CD4-positive, CD25-positive, alpha-beta regulatory T cell (primary cell): ENCODE measurements at regions not wholly inside any gene's neighbourhood (a gene's known extent, or its start where the extent isn't known, plus 50 kb on each side); places are given as distances from the start of the nearest gene placed in this dataset.

ENCODE experiments used
- ATAC-seq, 2 donors: fragments of 150-1000 bp; cut with Tn5 transposase; one replicate each; pipeline ENCODE4 v1.10.0; 2021; ENCODE audit warnings: low read depth in 2 of 2, moderate number of reproducible peaks in 2 of 2, moderate library complexity in 1 of 2
- DNase-seq, 3 donors: peaks; one replicate each; pipeline versions ENCODE4 v3.0.0 to v3.0.0-alpha.2; 2012 to 2022; ENCODE audit warnings: mixed read lengths in 1 of 3
- H3K27ac ChIP-seq: one replicate; pipeline ENCODE4 v1.7.0; 2013; ENCODE audit warnings: mild to moderate bottlenecking, low read length; ENCODE audit not compliant: insufficient read depth, poor library complexity, severe bottlenecking
- H3K27me3 ChIP-seq: one replicate; pipeline ENCODE4 v1.7.0; 2013; ENCODE audit warnings: low read length; ENCODE audit not compliant: control insufficient read depth, insufficient read depth
- H3K36me3 ChIP-seq: one replicate; pipeline ENCODE4 v1.7.0; 2013; ENCODE audit warnings: mild to moderate bottlenecking, low read length, moderate library complexity; ENCODE audit not compliant: control insufficient read depth, insufficient read depth
- H3K4me1 ChIP-seq: 2 replicates; pipeline ENCODE4 v1.7.0; 2013; ENCODE audit warnings: mild to moderate bottlenecking, low read length; ENCODE audit not compliant: insufficient read depth, control insufficient read depth, poor library complexity, severe bottlenecking
- H3K4me3 ChIP-seq: one replicate; pipeline ENCODE4 v1.7.0; 2013; ENCODE audit warnings: low read depth, mild to moderate bottlenecking, low read length, moderate library complexity
- H3K9me3 ChIP-seq, 2 experiments: 1 replicate in 1 of 2; 2 replicates in 1 of 2; pipeline ENCODE4 v1.7.0; 2013; ENCODE audit warnings: low read length in 2 of 2, mild to moderate bottlenecking in 1 of 2, moderate library complexity in 1 of 2; ENCODE audit not compliant: control insufficient read depth in 2 of 2
- H3K27ac Mint-ChIP-seq, 3 donors: one replicate each; pipeline ENCODE4 v1.8.0; 2020 to 2022; ENCODE audit warnings: mild to moderate bottlenecking in 3 of 3, mixed read lengths in 3 of 3, moderate library complexity in 2 of 3
- H3K27me3 Mint-ChIP-seq: one replicate; pipeline ENCODE4 v1.8.0; 2022; ENCODE audit warnings: mild to moderate bottlenecking, mixed read lengths
- H3K36me3 Mint-ChIP-seq: one replicate; pipeline ENCODE4 v1.8.0; 2020; ENCODE audit warnings: mixed read lengths
- H3K4me1 Mint-ChIP-seq, 4 donors: one replicate each; pipeline ENCODE4 v1.8.0; 2020 to 2022; ENCODE audit warnings: mixed read lengths in 4 of 4, mild to moderate bottlenecking in 1 of 4
- H3K4me3 Mint-ChIP-seq, 4 donors: one replicate each; pipeline ENCODE4 v1.8.0; 2020 to 2022; ENCODE audit warnings: mild to moderate bottlenecking in 4 of 4, mixed read lengths in 4 of 4, moderate library complexity in 3 of 4
- H3K9me3 Mint-ChIP-seq, 7 donors: one replicate each; pipeline ENCODE4 v1.8.0; 2020 to 2022; ENCODE audit warnings: mixed read lengths in 7 of 7, mild to moderate bottlenecking in 3 of 7, moderate library complexity in 2 of 7

DNA sequence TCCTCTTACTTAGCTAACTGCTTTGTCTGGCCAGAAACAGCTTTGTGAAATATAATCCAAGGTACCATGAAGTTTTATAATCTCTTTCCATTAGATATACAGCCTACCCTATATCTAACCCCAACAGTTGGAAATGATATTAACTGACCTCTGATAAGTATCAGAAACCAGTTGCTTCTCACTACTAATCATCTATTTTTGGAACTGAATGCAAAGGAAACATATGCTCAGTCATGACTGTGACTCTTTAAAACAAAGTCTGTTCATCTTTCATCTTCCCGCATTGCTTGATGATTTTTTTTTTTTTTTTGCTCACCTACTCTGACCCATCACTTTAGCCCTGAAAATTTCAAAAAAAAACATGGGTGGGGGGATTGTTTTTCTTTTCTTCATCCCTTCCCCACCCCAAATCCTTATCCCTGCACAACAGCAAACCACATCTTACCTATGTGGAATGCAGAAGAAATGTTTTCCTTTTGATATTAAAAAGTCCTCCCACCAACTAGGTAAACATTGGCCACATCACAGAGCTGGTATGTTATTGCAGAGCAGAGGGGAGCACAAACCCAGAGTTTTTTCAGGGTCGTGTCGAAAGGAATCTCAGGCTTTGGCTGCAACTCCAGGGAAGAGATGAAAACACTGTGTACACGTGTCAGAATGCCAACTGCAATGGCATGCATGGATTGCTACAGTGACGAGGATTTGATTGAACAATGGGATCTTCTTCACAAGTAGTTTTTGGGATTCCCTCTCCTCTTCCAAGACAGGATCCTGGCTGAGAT is 137.3 kb downstream of the SLC30A10 start:
- no peak overlapping the region for H3K4me3 Mint-ChIP-seq
- no peak for DNase-seq
- H3K27me3 Mint-ChIP-seq, result no peaks in the 10 kb centered on the region
- H3K9me3 Mint-ChIP-seq, result peaks cover 0 to 4% (median under 1%) of the 10 kb centered on the region in 7 donors
- H3K27ac Mint-ChIP-seq, result no peak overlapping the region
- Histone ChIP-seq H3K9me3 (no peaks in the 10 kb centered on the region), H3K4me3 (no peak overlapping the region), H3K27ac (no peak overlapping the region), H3K27me3 (no peaks in the 10 kb centered on the region), H3K4me1 (no peaks in the 10 kb centered on the region), H3K36me3 (no peaks in the 10 kb centered on the region)
- no peak for ATAC-seq
- H3K4me1 Mint-ChIP-seq, result no peaks in the 10 kb centered on the region
- H3K36me3 Mint-ChIP-seq, result no peaks in the 10 kb centered on the region

DNA sequence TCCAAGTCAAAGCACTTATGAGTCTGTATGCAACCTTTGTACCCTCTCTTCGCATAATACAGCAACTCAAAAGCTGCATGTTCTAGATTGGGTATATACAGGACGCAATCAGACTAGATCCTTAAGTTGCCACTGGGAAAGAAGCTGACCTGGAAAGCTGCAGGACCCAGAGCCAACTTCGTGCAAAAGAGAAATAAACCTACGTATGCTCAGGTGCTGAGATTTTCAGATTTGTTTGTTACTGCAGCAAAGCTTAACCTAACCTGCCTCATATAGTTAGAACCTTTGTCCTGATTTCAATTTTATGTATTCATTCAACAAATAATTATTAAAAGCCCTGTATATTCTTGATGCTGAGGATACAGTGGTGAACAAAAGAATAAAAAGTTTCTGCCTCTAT is 139.7 kb downstream of the SLC30A10 start:
- Mint-ChIP-seq H3K36me3 (no peaks in the 10 kb centered on the region), H3K4me3 (no peak overlapping the region), H3K9me3 (peaks cover 0 to 6% (median 2%) of the 10 kb centered on the region in 7 donors), H3K27ac (no peak overlapping the region), H3K4me1 (no peaks in the 10 kb centered on the region), H3K27me3 (no peaks in the 10 kb centered on the region)
- H3K36me3 ChIP-seq, result no peaks in the 10 kb centered on the region
- no peak overlapping the region for H3K27ac ChIP-seq
- no peaks in the 10 kb centered on the region for H3K27me3 ChIP-seq
- no peaks in the 10 kb centered on the region for H3K9me3 ChIP-seq
- no peaks in the 10 kb centered on the region for H3K4me1 ChIP-seq
- no peak for DNase-seq
- H3K4me3 ChIP-seq, result no peak overlapping the region
- ATAC-seq, result no peak

DNA sequence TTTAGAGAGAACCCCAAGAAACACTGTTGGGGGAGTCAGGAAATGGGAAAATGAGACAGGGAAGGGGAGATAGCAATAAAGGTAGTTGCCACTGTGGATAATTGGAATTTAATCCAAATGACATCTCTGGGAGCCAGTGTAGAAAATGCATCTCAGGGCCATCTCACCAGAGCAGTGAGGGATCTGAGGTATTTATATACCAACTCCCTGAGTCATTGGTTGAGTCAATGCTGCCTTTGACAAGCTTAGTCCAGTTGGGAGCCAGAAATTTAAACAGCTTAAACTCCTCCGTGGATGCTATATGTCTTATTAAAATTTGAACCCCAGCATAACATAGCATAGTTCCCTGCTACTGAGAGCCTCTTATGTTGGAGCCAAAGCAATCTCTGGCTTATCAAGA is 140.3 kb downstream of the SLC30A10 start:
- no peaks in the 10 kb centered on the region for H3K4me1 ChIP-seq
- H3K4me1 Mint-ChIP-seq, result no peaks in the 10 kb centered on the region
- no peaks in the 10 kb centered on the region for H3K36me3 Mint-ChIP-seq
- no peak for DNase-seq
- no peak overlapping the region for H3K27ac ChIP-seq
- H3K4me3 ChIP-seq, result no peak overlapping the region
- H3K27me3 Mint-ChIP-seq, result no peaks in the 10 kb centered on the region
- H3K4me3 Mint-ChIP-seq, result no peak overlapping the region
- ATAC-seq, result no peak
- H3K27me3 ChIP-seq, result no peaks in the 10 kb centered on the region
- peaks cover 0 to 8% (median 2%) of the 10 kb centered on the region in 7 donors for H3K9me3 Mint-ChIP-seq
- no peak overlapping the region for H3K27ac Mint-ChIP-seq
- H3K9me3 ChIP-seq, result no peaks in the 10 kb centered on the region
- H3K36me3 ChIP-seq, result no peaks in the 10 kb centered on the region

DNA sequence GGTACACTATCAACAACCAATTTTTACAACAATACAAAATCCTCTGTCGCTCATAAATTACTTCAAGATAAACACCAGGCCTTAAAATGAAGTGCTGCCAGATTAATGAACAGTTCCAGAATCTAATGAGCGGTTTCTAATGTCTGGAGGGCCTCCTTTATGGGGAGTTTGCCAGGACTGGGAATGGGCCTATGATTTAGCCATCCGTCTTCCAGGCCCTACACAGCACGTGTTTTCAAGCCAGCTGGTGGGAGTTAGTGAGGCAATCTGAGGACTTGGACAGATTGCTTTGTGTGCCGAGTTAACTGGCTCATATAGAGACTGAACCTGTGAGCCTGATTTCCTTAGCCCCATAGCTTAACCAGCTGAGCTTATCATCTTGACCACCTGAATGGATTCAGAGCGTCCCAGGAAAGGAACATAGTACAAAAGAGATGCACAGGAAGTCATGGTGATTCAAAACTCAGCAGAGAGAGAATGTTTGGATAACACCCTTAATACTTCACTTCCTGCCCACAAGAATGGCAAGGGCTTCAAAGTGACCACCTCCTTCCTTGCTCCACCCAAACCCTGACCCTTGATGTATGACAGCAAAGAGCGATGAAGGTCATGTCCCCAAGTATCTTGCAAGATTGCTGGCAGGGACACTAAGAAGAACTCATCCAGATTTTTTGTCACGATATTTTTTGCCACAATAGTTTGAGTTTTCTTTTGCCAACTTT is 143.5 kb downstream of the SLC30A10 start:
- DNase-seq (no peak), ATAC-seq (no peak)
- no peak overlapping the region for H3K27ac Mint-ChIP-seq
- Histone ChIP-seq H3K27ac (no peak overlapping the region), H3K4me1 (no peaks in the 10 kb centered on the region), H3K27me3 (no peaks in the 10 kb centered on the region), H3K9me3 (no peaks in the 10 kb centered on the region), H3K36me3 (no peaks in the 10 kb centered on the region), H3K4me3 (no peak overlapping the region)
- H3K9me3 Mint-ChIP-seq, result peaks cover 0 to 11% (median 2%) of the 10 kb centered on the region in 7 donors
- no peaks in the 10 kb centered on the region for H3K4me1 Mint-ChIP-seq
- H3K27me3 Mint-ChIP-seq, result no peaks in the 10 kb centered on the region
- H3K36me3 Mint-ChIP-seq, result no peaks in the 10 kb centered on the region
- H3K4me3 Mint-ChIP-seq, result no peak overlapping the region

DNA sequence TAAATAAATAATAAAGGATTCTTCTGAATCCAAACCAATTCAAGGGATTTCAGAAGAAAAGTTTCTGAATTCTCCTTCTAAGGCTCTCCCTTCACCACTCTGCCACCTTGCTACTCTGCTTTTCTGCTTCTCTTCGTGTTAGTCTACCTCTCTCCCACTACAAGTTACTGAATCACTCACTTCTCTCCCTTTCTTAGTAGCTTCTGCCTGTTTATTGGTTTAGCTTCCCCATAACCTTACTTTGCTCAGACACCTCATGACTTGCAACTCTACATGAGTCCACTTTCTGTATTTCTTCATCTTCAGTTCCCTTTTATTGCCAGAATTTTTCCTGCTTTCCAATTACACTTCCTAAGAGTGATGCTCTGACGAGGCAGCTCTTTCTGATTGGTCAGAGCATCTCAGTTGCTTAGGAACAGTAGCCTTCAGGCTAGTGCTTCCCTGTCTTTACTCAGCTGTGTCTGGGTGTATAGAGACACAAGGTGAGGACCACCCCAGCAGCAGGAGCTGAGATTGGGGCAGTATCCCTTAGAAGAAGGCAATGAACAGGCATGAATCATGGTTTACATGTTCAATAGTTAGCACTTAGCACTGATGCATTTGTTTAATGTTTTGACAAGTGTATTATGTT is 144.6 kb downstream of the SLC30A10 start:
- Histone ChIP-seq H3K4me1 (no peaks in the 10 kb centered on the region), H3K27me3 (no peaks in the 10 kb centered on the region), H3K9me3 (no peaks in the 10 kb centered on the region), H3K36me3 (no peaks in the 10 kb centered on the region), H3K4me3 (no peak overlapping the region), H3K27ac (no peak overlapping the region)
- Mint-ChIP-seq H3K4me1 (no peaks in the 10 kb centered on the region), H3K27me3 (no peaks in the 10 kb centered on the region), H3K4me3 (no peak overlapping the region), H3K27ac (no peak overlapping the region), H3K36me3 (no peaks in the 10 kb centered on the region), H3K9me3 (peaks cover 0 to 11% (median 2%) of the 10 kb centered on the region in 7 donors)
- ATAC-seq, result no peak
- DNase-seq, result no peak

DNA sequence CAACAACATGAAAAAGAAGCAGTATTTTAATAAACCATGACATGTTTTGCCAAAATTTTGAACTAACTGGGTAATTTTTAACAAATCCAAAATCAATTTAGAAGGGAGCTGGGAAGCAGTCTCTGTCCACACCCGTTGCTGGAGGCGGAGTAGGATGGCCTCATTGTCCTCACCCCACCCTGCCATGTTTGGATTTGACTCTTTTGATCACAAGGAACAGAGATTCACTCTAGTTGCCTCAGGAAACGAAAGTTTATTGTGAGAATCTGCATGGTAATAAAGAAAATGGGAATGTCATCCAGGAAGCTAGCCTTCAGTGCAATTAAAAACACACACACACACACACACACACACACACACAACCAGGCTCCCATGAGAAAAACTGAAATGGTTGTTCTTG is 145.4 kb downstream of the SLC30A10 start:
- Mint-ChIP-seq H3K9me3 (peaks cover 0 to 11% (median 2%) of the 10 kb centered on the region in 7 donors), H3K4me3 (no peak overlapping the region), H3K4me1 (no peaks in the 10 kb centered on the region), H3K36me3 (no peaks in the 10 kb centered on the region), H3K27me3 (no peaks in the 10 kb centered on the region), H3K27ac (no peak overlapping the region)
- Histone ChIP-seq H3K36me3 (no peaks in the 10 kb centered on the region), H3K27ac (no peak overlapping the region), H3K4me1 (no peaks in the 10 kb centered on the region), H3K9me3 (no peaks in the 10 kb centered on the region), H3K27me3 (no peaks in the 10 kb centered on the region), H3K4me3 (no peak overlapping the region)
- ATAC-seq (no peak), DNase-seq (no peak)

DNA sequence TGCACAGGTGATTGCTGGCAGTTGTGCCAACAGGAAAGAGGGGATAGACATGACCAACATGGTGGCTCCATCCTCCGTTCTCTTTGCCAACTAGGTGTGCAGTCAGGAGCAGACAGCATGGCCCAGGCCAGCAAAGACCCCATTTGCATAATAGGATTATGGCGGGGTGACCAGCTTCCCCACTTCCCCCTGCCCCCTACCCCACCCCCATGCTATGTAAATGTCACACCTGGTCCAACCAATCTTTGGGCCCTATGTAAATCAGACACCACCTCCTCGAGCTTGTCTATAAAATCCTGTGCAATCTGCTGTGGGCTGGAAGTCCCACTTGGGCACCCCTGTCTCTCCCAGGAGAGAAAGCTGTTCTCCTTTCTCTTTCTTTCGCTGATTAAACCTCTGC is 146.0 kb downstream of the SLC30A10 start:
- no peaks in the 10 kb centered on the region for H3K4me1 ChIP-seq
- Mint-ChIP-seq H3K27me3 (no peaks in the 10 kb centered on the region), H3K27ac (no peak overlapping the region), H3K36me3 (no peaks in the 10 kb centered on the region), H3K9me3 (peaks cover 0 to 11% (median 2%) of the 10 kb centered on the region in 7 donors), H3K4me3 (no peak overlapping the region), H3K4me1 (no peaks in the 10 kb centered on the region)
- no peaks in the 10 kb centered on the region for H3K9me3 ChIP-seq
- no peak overlapping the region for H3K4me3 ChIP-seq
- DNase-seq (no peak), ATAC-seq (no peak)
- no peaks in the 10 kb centered on the region for H3K27me3 ChIP-seq
- no peak overlapping the region for H3K27ac ChIP-seq
- H3K36me3 ChIP-seq, result no peaks in the 10 kb centered on the region
